Naive thymus-derived CD4-positive, alpha-beta T cell (primary cell): ENCODE measurements at regions not wholly inside any gene's neighbourhood (a gene's known extent, or its start where the extent isn't known, plus 50 kb on each side); places are given as distances from the start of the nearest gene placed in this dataset.

Source experiments
- ATAC-seq: fragments of 150-1000 bp; cut with Tn5 transposase; 2 replicates; pipeline ENCODE4 v1.10.0; 2021; ENCODE audit warnings: mild to moderate bottlenecking, moderate library complexity
- CTCF ChIA-PET: fragments of 350-600 bp; sonication (Branson Sonifier 250); formaldehyde crosslinking; loops from one replicate; lab custom pipeline; 2021; ENCODE audit warnings: antibody characterized with exemption; lab: Charles Lee
- POLR2A ChIA-PET: fragments of 350-600 bp; sonication (Branson Sonifier 250); formaldehyde crosslinking; loops from one replicate; lab custom pipeline; 2021; ENCODE audit warnings: antibody characterized with exemption, inconsistent platforms; lab: Charles Lee
- DNase-seq, 9 donors: peaks; one replicate each; pipeline versions ENCODE4 v3.0.0 to v3.0.0-alpha.2; 2020 to 2022; ENCODE audit warnings: mixed read lengths in 1 of 9
- H3K27ac ChIP-seq: one replicate; pipeline ENCODE4 v1.7.0; 2013; ENCODE audit warnings: mild to moderate bottlenecking, low read depth, low read length, moderate library complexity
- H3K27me3 ChIP-seq, 2 donors: one replicate each; pipeline ENCODE4 v1.7.0; 2013; ENCODE audit warnings: low read length in 2 of 2, mild to moderate bottlenecking in 2 of 2, moderate library complexity in 2 of 2; ENCODE audit not compliant: control insufficient read depth in 2 of 2, insufficient read depth in 2 of 2
- H3K36me3 ChIP-seq, 3 experiments: 1 replicate in 2 of 3; 2 replicates in 1 of 3; pipeline ENCODE4 v1.7.0; 2013; ENCODE audit warnings: low read length in 3 of 3, mild to moderate bottlenecking in 3 of 3, moderate library complexity in 1 of 3; ENCODE audit not compliant: insufficient read depth in 3 of 3, control insufficient read depth in 2 of 3
- H3K4me1 ChIP-seq, 2 donors: one replicate each; pipeline ENCODE4 v1.7.0; 2013; ENCODE audit warnings: low read length in 2 of 2, mild to moderate bottlenecking in 2 of 2, moderate library complexity in 1 of 2; ENCODE audit not compliant: control insufficient read depth in 2 of 2, insufficient read depth in 2 of 2
- H3K4me3 ChIP-seq: 2 replicates; pipeline ENCODE4 v1.7.0; 2013; ENCODE audit warnings: mild to moderate bottlenecking, low read length
- H3K9me3 ChIP-seq, 3 experiments: 1 replicate in 2 of 3; 2 replicates in 1 of 3; pipeline ENCODE4 v1.7.0; 2013; ENCODE audit warnings: low read length in 3 of 3; ENCODE audit not compliant: control insufficient read depth in 2 of 3
- H3K27ac Mint-ChIP-seq, 9 donors: one replicate each; pipeline ENCODE4 v1.8.0; 2020 to 2022; ENCODE audit warnings: mixed read lengths in 9 of 9, mild to moderate bottlenecking in 8 of 9, moderate library complexity in 5 of 9, inconsistent platforms in 2 of 9
- H3K27me3 Mint-ChIP-seq, 5 donors: one replicate each; pipeline ENCODE4 v1.8.0; 2021 to 2022; ENCODE audit warnings: mixed read lengths in 5 of 5, mild to moderate bottlenecking in 1 of 5
- H3K36me3 Mint-ChIP-seq, 5 donors: one replicate each; pipeline ENCODE4 v1.8.0; 2020 to 2022; ENCODE audit warnings: mixed read lengths in 5 of 5, mild to moderate bottlenecking in 3 of 5, inconsistent platforms in 1 of 5
- H3K4me1 Mint-ChIP-seq, 7 donors: one replicate each; pipeline ENCODE4 v1.8.0; 2020 to 2022; ENCODE audit warnings: mixed read lengths in 7 of 7, mild to moderate bottlenecking in 3 of 7, inconsistent platforms in 1 of 7
- H3K4me3 Mint-ChIP-seq, 10 donors: one replicate each; pipeline ENCODE4 v1.8.0; 2020 to 2022; ENCODE audit warnings: mild to moderate bottlenecking in 10 of 10, mixed read lengths in 10 of 10, moderate library complexity in 6 of 10, inconsistent platforms in 2 of 10
- H3K9me3 Mint-ChIP-seq, 11 donors: one replicate each; pipeline ENCODE4 v1.8.0; 2020 to 2022; ENCODE audit warnings: mixed read lengths in 11 of 11, mild to moderate bottlenecking in 4 of 11, inconsistent platforms in 1 of 11, moderate library complexity in 1 of 11
- intact Hi-C, 2 donors: fragments of 100-400 bp; cut with micrococcal nuclease; formaldehyde crosslinking; loops; one replicate each; pipeline ENCODE4 v1.15.1; 2023

- intact Hi-C loops, result no loop called here
- POLR2A ChIA-PET, result interaction anchor here (0.8 kb wide), 1 partner anchor 782 kb away, joined by 3 read pairs; no protein-coding TSS in a partner anchor
- CTCF ChIA-PET, result no interaction called here
- Histone ChIP-seq H3K4me1 (no peaks in the 10 kb centered on the region), H3K36me3 (no peaks in the 10 kb centered on the region), H3K4me3 (no peak overlapping the region), H3K27ac (no peak overlapping the region), H3K9me3 (no peaks in the 10 kb centered on the region), H3K27me3 (no peaks in the 10 kb centered on the region)
- H3K27me3 Mint-ChIP-seq, result no peaks in the 10 kb centered on the region
- H3K27ac Mint-ChIP-seq, result no peak overlapping the region
- DNase-seq (no peak), ATAC-seq (no peak)
- no peaks in the 10 kb centered on the region for H3K4me1 Mint-ChIP-seq
- H3K9me3 Mint-ChIP-seq, result peaks cover 0 to 15% (median 5%) of the 10 kb centered on the region in 11 donors
- H3K4me3 Mint-ChIP-seq, result no peak overlapping the region
- H3K36me3 Mint-ChIP-seq, result no peaks in the 10 kb centered on the region
These were observed 867.7 kb upstream of the CDH6 start for GRCh38 chr5:30325795-30326194.

GRCh38 chr5:30324083-30324482 lies 869.4 kb upstream of the CDH6 start:
- CTCF ChIA-PET, result no interaction called here
- H3K27me3 Mint-ChIP-seq, result no peaks in the 10 kb centered on the region

GRCh38 chr5:30287890-30288289 lies 905.6 kb upstream of the CDH6 start:
- no peak overlapping the region for H3K4me3 ChIP-seq
- H3K4me1 ChIP-seq, result no peaks in the 10 kb centered on the region
- POLR2A ChIA-PET, result no interaction called here
- Mint-ChIP-seq H3K27me3 (no peaks in the 10 kb centered on the region), H3K27ac (no peak overlapping the region), H3K4me1 (no peaks in the 10 kb centered on the region), H3K9me3 (peaks cover 2 to 40% (median 18%) of the 10 kb centered on the region in 11 donors), H3K4me3 (no peak overlapping the region), H3K36me3 (peaks cover 0 to 9% (median 0%) of the 10 kb centered on the region in 5 donors)
- H3K36me3 ChIP-seq, result no peaks in the 10 kb centered on the region
- ATAC-seq (no peak), DNase-seq (no peak)
- H3K9me3 ChIP-seq, result no peaks in the 10 kb centered on the region
- no peak overlapping the region for H3K27ac ChIP-seq
- H3K27me3 ChIP-seq, result no peaks in the 10 kb centered on the region
- CTCF ChIA-PET, result no interaction called here
- intact Hi-C loops, result no loop called here

More at GRCh38 chr5:30324083-30324482, 869.4 kb upstream of the CDH6 start:
- no peaks in the 10 kb centered on the region for H3K4me1 Mint-ChIP-seq
- no peaks in the 10 kb centered on the region for H3K9me3 ChIP-seq
- intact Hi-C loops, result no loop called here
- no peak overlapping the region for H3K4me3 ChIP-seq
- DNase-seq (no peak), ATAC-seq (no peak)
- H3K4me3 Mint-ChIP-seq, result no peak overlapping the region
- H3K4me1 ChIP-seq, result no peaks in the 10 kb centered on the region
- H3K36me3 Mint-ChIP-seq, result no peaks in the 10 kb centered on the region
- peaks cover 0 to 15% (median 4%) of the 10 kb centered on the region in 11 donors for H3K9me3 Mint-ChIP-seq
- no peaks in the 10 kb centered on the region for H3K27me3 ChIP-seq
- POLR2A ChIA-PET, result no interaction called here
- H3K36me3 ChIP-seq, result no peaks in the 10 kb centered on the region
- H3K27ac ChIP-seq, result no peak overlapping the region
- H3K27ac Mint-ChIP-seq, result no peak overlapping the region

- intact Hi-C loops, result no loop called here
- Histone ChIP-seq H3K27ac (no peak overlapping the region), H3K9me3 (no peaks in the 10 kb centered on the region), H3K36me3 (no peaks in the 10 kb centered on the region), H3K27me3 (no peaks in the 10 kb centered on the region), H3K4me1 (no peaks in the 10 kb centered on the region), H3K4me3 (no peak overlapping the region)
- POLR2A ChIA-PET, result no interaction called here
- DNase-seq (no peak), ATAC-seq (no peak)
- no peaks in the 10 kb centered on the region for H3K36me3 Mint-ChIP-seq
- H3K9me3 Mint-ChIP-seq, result peaks cover 0 to 19% (median 10%) of the 10 kb centered on the region in 11 donors
- no peak overlapping the region for H3K27ac Mint-ChIP-seq
- CTCF ChIA-PET, result no interaction called here
- H3K4me1 Mint-ChIP-seq, result peaks cover 0 to 1% (median 0%) of the 10 kb centered on the region in 7 donors
- H3K27me3 Mint-ChIP-seq, result no peaks in the 10 kb centered on the region
- no peak overlapping the region for H3K4me3 Mint-ChIP-seq
These were observed 914.2 kb upstream of the CDH6 start for GRCh38 chr5:30279237-30279636.

GRCh38 chr5:30267026-30267425 lies 926.5 kb upstream of the CDH6 start:
- ChIA-PET POLR2A (no interaction called here), CTCF (no interaction called here)
- Histone ChIP-seq H3K4me3 (no peak overlapping the region), H3K4me1 (no peaks in the 10 kb centered on the region), H3K36me3 (no peaks in the 10 kb centered on the region), H3K9me3 (no peaks in the 10 kb centered on the region), H3K27ac (no peak overlapping the region), H3K27me3 (no peaks in the 10 kb centered on the region)
- DNase-seq (no peak), ATAC-seq (no peak)
- Mint-ChIP-seq H3K4me3 (no peak overlapping the region), H3K36me3 (no peaks in the 10 kb centered on the region), H3K4me1 (no peaks in the 10 kb centered on the region), H3K27me3 (no peaks in the 10 kb centered on the region), H3K9me3 (peaks cover 0 to 24% (median 8%) of the 10 kb centered on the region in 11 donors), H3K27ac (no peak overlapping the region)
- intact Hi-C loops, result no loop called here

GRCh38 chr5:30239331-30240022 lies 954.0 kb upstream of the CDH6 start:
- Histone ChIP-seq H3K4me3 (no peak overlapping the region), H3K9me3 (no peaks in the 10 kb centered on the region), H3K27ac (no peak overlapping the region), H3K4me1 (no peaks in the 10 kb centered on the region), H3K36me3 (no peaks in the 10 kb centered on the region), H3K27me3 (no peaks in the 10 kb centered on the region)
- no peak overlapping the region for H3K4me3 Mint-ChIP-seq
- no peaks in the 10 kb centered on the region for H3K27me3 Mint-ChIP-seq
- no peak overlapping the region for H3K27ac Mint-ChIP-seq
- no peaks in the 10 kb centered on the region for H3K36me3 Mint-ChIP-seq
- no peaks in the 10 kb centered on the region for H3K4me1 Mint-ChIP-seq
- intact Hi-C loops, result no loop called here
- CTCF ChIA-PET, result interaction anchor here (0.6 kb wide), 1 partner anchor 43 kb away, joined by 3 read pairs; no protein-coding TSS in a partner anchor
- DNase-seq, result no peak
- peaks cover 0 to 17% (median 4%) of the 10 kb centered on the region in 11 donors for H3K9me3 Mint-ChIP-seq
- ATAC-seq, result no peak
- POLR2A ChIA-PET, result no interaction called here

- H3K36me3 ChIP-seq, result no peaks in the 10 kb centered on the region
- POLR2A ChIA-PET, result no interaction called here
- Mint-ChIP-seq H3K36me3 (no peaks in the 10 kb centered on the region), H3K27ac (no peak overlapping the region), H3K4me1 (no peaks in the 10 kb centered on the region), H3K4me3 (no peak overlapping the region), H3K9me3 (peaks cover 0 to 23% (median 4%) of the 10 kb centered on the region in 11 donors), H3K27me3 (no peaks in the 10 kb centered on the region)
- H3K9me3 ChIP-seq, result no peaks in the 10 kb centered on the region
- ATAC-seq (no peak), DNase-seq (no peak)
- intact Hi-C loops, result no loop called here
- CTCF ChIA-PET, result no interaction called here
- no peaks in the 10 kb centered on the region for H3K4me1 ChIP-seq
- no peak overlapping the region for H3K27ac ChIP-seq
- H3K4me3 ChIP-seq, result no peak overlapping the region
- H3K27me3 ChIP-seq, result no peaks in the 10 kb centered on the region
These were observed 956.3 kb upstream of the CDH6 start for GRCh38 chr5:30237189-30237588.
